ENCODE measurements at regions not wholly inside any gene's neighbourhood (a gene's known extent, or its start where the extent isn't known, plus 50 kb on each side); places are given as distances from the start of the nearest gene placed in this dataset.

- TF ChIP-seq CTCF (IDR thresholded peaks at IDR 0.05; ENCODE audit: low read depth, low read length) = no peak
- no peak for DNase-seq (ENCODE audit: extremely low read depth, low read depth)
These were observed 142.8 kb downstream of the TMEM38B start for GRCh38 chr9:105836936-105837660.

GRCh38 chr9:105841562-105841961, 147.2 kb downstream of the TMEM38B start:
- DNase-seq (ENCODE audit: extremely low read depth, low read depth) = no peak
- no peak for TF ChIP-seq CTCF (IDR thresholded peaks at IDR 0.05; ENCODE audit: low read depth, low read length)

GRCh38 chr9:105842023-105842644, 147.8 kb downstream of the TMEM38B start:
- TF ChIP-seq CTCF (IDR thresholded peaks at IDR 0.05; ENCODE audit: low read depth, low read length) = peak; percentile 59
- DNase-seq (ENCODE audit: extremely low read depth, low read depth) = peak; percentile 0

GRCh38 chr9:105846825-105847224, 152.5 kb downstream of the TMEM38B start:
- TF ChIP-seq CTCF (IDR thresholded peaks at IDR 0.05; ENCODE audit: low read depth, low read length) = no peak
- DNase-seq (ENCODE audit: extremely low read depth, low read depth) = no peak

GRCh38 chr9:105850852-105851500, 156.6 kb downstream of the TMEM38B start:
- DNase-seq (ENCODE audit: extremely low read depth, low read depth) = no peak
- TF ChIP-seq CTCF (IDR thresholded peaks at IDR 0.05; ENCODE audit: low read depth, low read length) = no peak

DNA sequence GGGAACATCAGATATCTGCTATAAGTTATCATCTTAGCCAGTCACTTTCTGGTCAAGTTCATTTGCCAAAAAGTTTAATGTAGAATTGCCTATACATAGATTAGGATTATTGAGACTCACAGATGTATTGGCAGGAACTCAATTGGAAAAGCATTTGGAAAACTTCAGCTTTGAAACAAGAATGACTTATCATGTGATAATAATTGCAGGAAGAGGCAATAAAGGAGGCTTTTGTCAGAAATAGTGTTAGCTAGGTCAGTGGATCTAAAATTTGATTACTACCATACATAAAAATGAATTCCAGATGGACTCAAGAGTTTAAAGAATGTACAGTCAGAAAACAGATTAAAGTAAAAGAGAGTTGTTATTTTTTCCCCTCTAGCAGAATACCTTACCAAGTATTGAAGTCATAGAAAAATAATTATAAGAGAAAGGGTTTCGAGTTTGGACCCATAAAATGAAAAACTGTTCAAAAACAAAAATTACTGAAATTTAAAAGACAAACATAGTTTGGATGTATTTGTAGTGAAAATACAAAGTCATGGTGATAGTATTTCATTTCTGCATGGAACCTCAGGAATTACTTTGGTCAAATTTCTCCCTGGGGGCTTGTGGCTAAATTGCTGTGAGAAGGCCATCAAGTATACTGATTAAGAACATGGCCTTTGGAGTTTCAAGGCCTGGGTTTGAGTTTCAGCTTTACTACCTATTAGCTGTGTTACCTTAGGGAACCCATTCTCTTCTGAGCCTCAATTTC, 159.9 kb downstream of the TMEM38B start:
- TF ChIP-seq CTCF (IDR thresholded peaks at IDR 0.05; ENCODE audit: low read depth, low read length) = no peak
- no peak for DNase-seq (ENCODE audit: extremely low read depth, low read depth)
